SU-DHL-6 (cell line): ENCODE measurements at regions not wholly inside any gene's neighbourhood (a gene's known extent, or its start where the extent isn't known, plus 50 kb on each side); places are given as distances from the start of the nearest gene placed in this dataset.

Experiments
- EZH2phosphoT487 ChIP-seq: fragments of 200-600 bp; sonication (generic), shearing (Covaris generic); conservative IDR thresholded peaks from 2 replicates; pipeline ENCODE4 v1.6.1; 2018; ENCODE audit warnings: mild to moderate bottlenecking, antibody characterized with exemption, low read length, moderate library complexity, mixed read lengths
- TF ChIP-seq, protein P1 (sequence below): fragments of 200-600 bp; sonication (generic); IDR thresholded peaks from one replicate; pipeline ENCODE4 v1.5.1; 2017; ENCODE audit warnings: antibody characterized with exemption, mild to moderate bottlenecking, low read length, moderate library complexity; ENCODE audit not compliant: insufficient read depth, poor library complexity, severe bottlenecking

DNA sequence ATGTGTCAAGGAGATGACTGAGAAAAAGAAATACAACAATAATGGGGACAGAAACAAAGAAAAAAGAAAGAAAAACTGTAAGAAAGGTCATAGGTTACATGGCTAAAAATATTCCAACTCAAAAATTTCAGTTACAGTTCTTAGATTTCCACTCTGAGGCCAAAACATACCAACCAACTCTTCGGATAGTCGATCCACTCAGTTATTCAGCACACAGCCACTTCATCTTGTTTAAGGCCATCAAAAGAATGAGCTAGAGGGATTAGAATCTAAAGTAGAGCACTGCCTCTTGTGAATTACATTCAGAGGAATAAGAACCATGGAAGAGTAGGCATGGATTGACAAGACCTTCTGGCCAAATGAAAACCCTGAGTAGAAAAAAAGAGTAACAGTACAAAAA, 277.0 kb downstream of the MRPL39 start:
- TF ChIP-seq, protein P1, sequence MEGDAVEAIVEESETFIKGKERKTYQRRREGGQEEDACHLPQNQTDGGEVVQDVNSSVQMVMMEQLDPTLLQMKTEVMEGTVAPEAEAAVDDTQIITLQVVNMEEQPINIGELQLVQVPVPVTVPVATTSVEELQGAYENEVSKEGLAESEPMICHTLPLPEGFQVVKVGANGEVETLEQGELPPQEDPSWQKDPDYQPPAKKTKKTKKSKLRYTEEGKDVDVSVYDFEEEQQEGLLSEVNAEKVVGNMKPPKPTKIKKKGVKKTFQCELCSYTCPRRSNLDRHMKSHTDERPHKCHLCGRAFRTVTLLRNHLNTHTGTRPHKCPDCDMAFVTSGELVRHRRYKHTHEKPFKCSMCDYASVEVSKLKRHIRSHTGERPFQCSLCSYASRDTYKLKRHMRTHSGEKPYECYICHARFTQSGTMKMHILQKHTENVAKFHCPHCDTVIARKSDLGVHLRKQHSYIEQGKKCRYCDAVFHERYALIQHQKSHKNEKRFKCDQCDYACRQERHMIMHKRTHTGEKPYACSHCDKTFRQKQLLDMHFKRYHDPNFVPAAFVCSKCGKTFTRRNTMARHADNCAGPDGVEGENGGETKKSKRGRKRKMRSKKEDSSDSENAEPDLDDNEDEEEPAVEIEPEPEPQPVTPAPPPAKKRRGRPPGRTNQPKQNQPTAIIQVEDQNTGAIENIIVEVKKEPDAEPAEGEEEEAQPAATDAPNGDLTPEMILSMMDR: no peak
- no peak for TF ChIP-seq EZH2phosphoT487
